Esophagus squamous epithelium (tissue), 5 donors: ENCODE measurements at regions not wholly inside any gene's neighbourhood (a gene's known extent, or its start where the extent isn't known, plus 50 kb on each side); places are given as distances from the start of the nearest gene placed in this dataset.

Experiments used
- DNase-seq: peaks from one replicate; lab custom pipeline; 2025; lab: John Stamatoyannopoulos, UW
- H3K27ac ChIP-seq, 4 donors: fragments of 200-600 bp; sonication (generic); one replicate each; pipeline ENCODE4 v1.5.1; 2016 to 2019; ENCODE audit warnings: mild to moderate bottlenecking in 1 of 4
- H3K27me3 ChIP-seq, 4 donors: fragments of 200-600 bp; sonication (generic); 1 replicate in 3 of 4; 2 replicates in 1 of 4; pipeline versions ENCODE4 v1.5.1 to v1.6.0; 2017 to 2021; ENCODE audit warnings: antibody characterized with exemption in 1 of 4
- H3K36me3 ChIP-seq, 3 donors: fragments of 200-600 bp; sonication (generic); one replicate each; pipeline ENCODE4 v1.5.1; 2016 to 2019
- H3K4me1 ChIP-seq, 3 donors: fragments of 200-600 bp; sonication (generic); one replicate each; pipeline ENCODE4 v1.5.1; 2017 to 2019
- H3K4me3 ChIP-seq, 4 donors: fragments of 200-600 bp; sonication (generic); 1 replicate in 3 of 4; 2 replicates in 1 of 4; pipeline ENCODE4 v1.5.1; 2016 to 2019; ENCODE audit warnings: mild to moderate bottlenecking in 2 of 4, moderate library complexity in 1 of 4
- H3K9me3 ChIP-seq, 3 donors: fragments of 200-600 bp; sonication (generic); one replicate each; pipeline ENCODE4 v1.5.1; 2016 to 2019
- CTCF ChIP-seq, 6 experiments: fragments of 450-650 bp in 4 of 6; fragments of 200-600 bp in 2 of 6; sonication (generic) in 2 of 6; IDR thresholded peaks; one replicate each; pipeline ENCODE4 v1.5.1; 2016 to 2019; ENCODE audit warnings: antibody characterized with exemption in 6 of 6, mild to moderate bottlenecking in 4 of 6, moderate library complexity in 4 of 6
- POLR2A ChIP-seq, 4 donors: fragments of 450-650 bp; IDR thresholded peaks; one replicate each; pipeline ENCODE4 v1.6.1; 2017; ENCODE audit warnings: antibody characterized with exemption in 4 of 4, mild to moderate bottlenecking in 4 of 4, moderate library complexity in 3 of 4
- WGBS, 2 donors: methylation state at CpG; one replicate each; pipeline ENCODE4 v1.1.5; 2018; 5-methylcytosine and 5-hydroxymethylcytosine counted together
- intact Hi-C: fragments of 100-400 bp; cut with DNase I; formaldehyde crosslinking; loops from one replicate; pipeline ENCODE4 v1.15.0; 2022
- donor health status: DM: yes; HTN: yes; CAD: no.

GRCh38 chr2:5352286-5352685 lies 339.9 kb upstream of the SOX11 start:
- Histone ChIP-seq H3K4me1 (no peaks in the 10 kb centered on the region), H3K36me3 (no peaks in the 10 kb centered on the region), H3K4me3 (no peak overlapping the region), H3K9me3 (peaks cover 0 to 12% (median 0%) of the 10 kb centered on the region in 3 donors), H3K27me3 (no peaks in the 10 kb centered on the region), H3K27ac (no peak overlapping the region)
- 72 to 85% methylated on average over 2 of the region's 2 CpGs for WGBS, 2 donors
- TF ChIP-seq CTCF (IDR thresholded peaks at IDR 0.05) (no peak), POLR2A (IDR thresholded peaks at IDR 0.05) (no peak)
- DNase-seq, result no peak
- intact Hi-C loops, result no loop called here

- no peak for DNase-seq
These were observed 338.6 kb upstream of the SOX11 start for GRCh38 chr2:5353565-5353964.

GRCh38 chr2:5359397-5359796 lies 332.8 kb upstream of the SOX11 start:
- 68 to 72% methylated on average over 6 of the region's 6 CpGs for WGBS, 2 donors
- no peak for DNase-seq
- H3K9me3 ChIP-seq, result no peaks in the 10 kb centered on the region

More at GRCh38 chr2:5353565-5353964, 338.6 kb upstream of the SOX11 start:
- H3K27ac ChIP-seq, result no peak overlapping the region
- no peaks in the 10 kb centered on the region for H3K27me3 ChIP-seq
- H3K36me3 ChIP-seq, result no peaks in the 10 kb centered on the region
- WGBS, 2 donors, result 44 to 50% methylated on average over 1 of the region's 1 CpG
- H3K4me1 ChIP-seq, result no peaks in the 10 kb centered on the region
- peaks cover 0 to 12% (median 0%) of the 10 kb centered on the region in 3 donors for H3K9me3 ChIP-seq
- intact Hi-C loops, result no loop called here
- TF ChIP-seq CTCF (IDR thresholded peaks at IDR 0.05) (no peak), POLR2A (IDR thresholded peaks at IDR 0.05) (no peak)
- H3K4me3 ChIP-seq, result no peak overlapping the region

GRCh38 chr2:5360081-5360480 lies 332.1 kb upstream of the SOX11 start:
- Histone ChIP-seq H3K36me3 (no peaks in the 10 kb centered on the region), H3K9me3 (no peaks in the 10 kb centered on the region), H3K4me3 (no peak overlapping the region), H3K4me1 (no peaks in the 10 kb centered on the region), H3K27ac (no peak overlapping the region), H3K27me3 (no peaks in the 10 kb centered on the region)
- WGBS, 2 donors, result 82 to 84% methylated on average over 9 of the region's 9 CpGs
- TF ChIP-seq CTCF (IDR thresholded peaks at IDR 0.05), result no peak
- TF ChIP-seq POLR2A (IDR thresholded peaks at IDR 0.05), result no peak
- intact Hi-C loops, result no loop called here
- DNase-seq, result no peak

More at GRCh38 chr2:5359397-5359796, 332.8 kb upstream of the SOX11 start:
- Histone ChIP-seq H3K27me3 (no peaks in the 10 kb centered on the region), H3K36me3 (no peaks in the 10 kb centered on the region), H3K27ac (no peak overlapping the region), H3K4me1 (no peaks in the 10 kb centered on the region), H3K4me3 (no peak overlapping the region)
- TF ChIP-seq CTCF (IDR thresholded peaks at IDR 0.05) (no peak), POLR2A (IDR thresholded peaks at IDR 0.05) (no peak)
- intact Hi-C loops, result no loop called here

- Histone ChIP-seq H3K9me3 (no peaks in the 10 kb centered on the region), H3K4me1 (no peaks in the 10 kb centered on the region), H3K4me3 (no peak overlapping the region), H3K27ac (no peak overlapping the region), H3K36me3 (no peaks in the 10 kb centered on the region), H3K27me3 (no peaks in the 10 kb centered on the region)
- no peak for DNase-seq
- WGBS, 2 donors, result 85 to 89% methylated on average over 4 of the region's 4 CpGs
- intact Hi-C loops, result no loop called here
- TF ChIP-seq CTCF (IDR thresholded peaks at IDR 0.05) (no peak), POLR2A (IDR thresholded peaks at IDR 0.05) (no peak)
These were observed 327.8 kb upstream of the SOX11 start for GRCh38 chr2:5364361-5364760.
